Fibroblast of pulmonary artery (primary cell): ENCODE measurements at regions not wholly inside any gene's neighbourhood (a gene's known extent, or its start where the extent isn't known, plus 50 kb on each side); places are given as distances from the start of the nearest gene placed in this dataset.

Source experiments
- DNase-seq: peaks from one replicate; pipeline ENCODE4 v3.0.0-alpha.2; 2010; ENCODE audit warnings: low read depth
- H3K4me3 ChIP-seq: replicated peaks from 2 replicates; pipeline ENCODE4 v1.5.1; 2011; ENCODE audit warnings: low read depth, mild to moderate bottlenecking, control low read depth, low read length, moderate library complexity
- CTCF ChIP-seq: IDR thresholded peaks from 2 replicates; pipeline ENCODE4 v1.5.1; 2011; ENCODE audit warnings: mild to moderate bottlenecking, control low read depth, low read length, inconsistent platforms; ENCODE audit errors: missing control alignments

- no peak for DNase-seq
- no peak overlapping the region for H3K4me3 ChIP-seq
- TF ChIP-seq CTCF = no peak
Measured at GRCh38 chr7:46714904-46715303, 793.8 kb upstream of the IGFBP3 start.

- DNase-seq = peak; percentile 40
- TF ChIP-seq CTCF = no peak
Measured at GRCh38 chr7:46713868-46714596, 793.0 kb upstream of the IGFBP3 start.

GRCh38 chr7:46710927-46711326 lies 789.9 kb upstream of the IGFBP3 start:
- DNase-seq = peak; percentile 35
- H3K4me3 ChIP-seq = no peak overlapping the region
- TF ChIP-seq CTCF = no peak

More at GRCh38 chr7:46713868-46714596, 793.0 kb upstream of the IGFBP3 start:
- H3K4me3 ChIP-seq = no peak overlapping the region

GRCh38 chr7:46707973-46708372 lies 786.9 kb upstream of the IGFBP3 start:
- no peak for TF ChIP-seq CTCF
- no peak for DNase-seq
- no peak overlapping the region for H3K4me3 ChIP-seq

GRCh38 chr7:46705386-46706255 lies 784.5 kb upstream of the IGFBP3 start:
- no peak for DNase-seq
- no peak for TF ChIP-seq CTCF
- H3K4me3 ChIP-seq = no peak overlapping the region

GRCh38 chr7:46696741-46697140 lies 775.7 kb upstream of the IGFBP3 start:
- no peak for DNase-seq
- no peak overlapping the region for H3K4me3 ChIP-seq
- TF ChIP-seq CTCF = no peak
